DMS153 treated with DMSO at 0.1 percent for 48 hours (cell line): ENCODE measurements at regions not wholly inside any gene's neighbourhood (a gene's known extent, or its start where the extent isn't known, plus 50 kb on each side); places are given as distances from the start of the nearest gene placed in this dataset.

ENCODE experiments used
- DNase-seq: peaks from one replicate; lab custom pipeline; 2025; ENCODE audit not compliant: unreplicated experiment; lab: John Stamatoyannopoulos, UW

- peak; percentile 44 for DNase-seq
Observed at GRCh38 chr13:74889321-74889720, 592.6 kb downstream of the TBC1D4 start.

DNA sequence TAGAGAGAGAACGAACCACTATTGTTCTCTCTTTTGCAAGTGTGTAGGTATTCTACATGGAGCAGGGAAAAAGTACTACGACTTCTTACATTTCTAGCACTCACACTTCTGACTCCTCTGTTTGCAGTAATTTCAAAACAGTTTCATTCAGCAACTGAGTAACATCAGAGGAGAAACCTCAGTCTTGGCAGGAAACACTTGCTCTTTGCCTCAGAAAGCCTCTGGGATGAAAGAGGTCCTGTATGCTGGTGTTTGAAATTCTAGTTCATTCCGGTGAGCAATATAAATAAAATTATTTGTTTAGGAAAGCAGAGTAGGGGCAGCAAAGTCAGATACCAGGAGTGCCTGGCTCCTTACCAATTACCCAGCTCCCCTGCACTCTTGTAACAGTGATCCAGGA is 595.5 kb downstream of the TBC1D4 start:
- DNase-seq, result no peak

DNA sequence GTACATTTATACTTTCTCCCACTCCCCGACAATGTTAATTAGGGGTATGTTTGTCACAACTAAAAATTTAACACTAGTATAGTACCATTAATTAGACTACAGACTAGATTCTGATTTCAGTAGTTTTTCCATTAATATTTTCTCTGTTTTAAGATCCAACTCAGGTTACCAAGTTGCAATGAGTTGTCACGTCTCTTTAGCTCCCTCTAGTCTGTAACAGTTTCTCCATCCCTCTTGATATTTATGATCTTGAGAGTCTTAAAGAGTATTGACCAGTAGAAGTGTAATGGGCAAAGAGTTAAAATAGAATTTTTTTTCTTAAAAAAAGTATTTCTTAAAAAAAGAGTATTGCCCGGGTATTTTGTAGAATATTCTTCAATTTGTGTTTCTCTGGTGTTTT is 598.1 kb downstream of the TBC1D4 start:
- no peak for DNase-seq

DNA sequence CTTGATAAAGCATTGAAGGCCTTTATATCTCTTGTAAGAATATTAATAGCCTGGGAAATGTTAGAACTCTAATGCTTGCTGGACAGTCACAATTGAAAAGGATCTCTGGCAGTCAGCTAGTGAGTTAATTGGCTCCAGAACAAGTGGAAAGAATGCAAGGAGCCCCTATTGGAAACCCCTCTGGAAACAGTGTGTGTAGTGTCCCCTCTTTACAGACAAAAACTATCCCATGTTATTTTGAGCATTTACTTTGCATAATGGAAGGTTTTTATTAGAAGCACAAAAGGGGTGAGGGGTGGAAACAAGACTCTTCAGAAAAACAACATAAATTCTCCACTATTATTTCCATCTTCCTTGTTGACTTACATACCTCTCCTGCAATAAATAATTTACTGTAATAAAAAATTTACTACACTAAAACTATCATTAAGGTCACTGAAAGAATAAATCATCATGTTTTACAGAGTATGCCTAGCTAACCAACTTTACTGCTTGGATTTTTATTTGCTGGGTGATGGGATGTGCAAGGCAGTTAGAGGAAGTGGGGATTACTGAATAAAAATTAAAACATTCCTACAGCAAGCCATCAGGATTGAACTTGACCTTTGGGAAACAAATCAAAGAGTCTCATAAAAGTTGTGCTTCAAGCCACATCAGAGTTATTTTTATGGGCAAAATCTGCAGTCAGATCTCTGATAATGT is 610.4 kb downstream of the TBC1D4 start:
- DNase-seq, result no peak

GRCh38 chr13:74870865-74871264 is 611.1 kb downstream of the TBC1D4 start:
- DNase-seq, result no peak

DNA sequence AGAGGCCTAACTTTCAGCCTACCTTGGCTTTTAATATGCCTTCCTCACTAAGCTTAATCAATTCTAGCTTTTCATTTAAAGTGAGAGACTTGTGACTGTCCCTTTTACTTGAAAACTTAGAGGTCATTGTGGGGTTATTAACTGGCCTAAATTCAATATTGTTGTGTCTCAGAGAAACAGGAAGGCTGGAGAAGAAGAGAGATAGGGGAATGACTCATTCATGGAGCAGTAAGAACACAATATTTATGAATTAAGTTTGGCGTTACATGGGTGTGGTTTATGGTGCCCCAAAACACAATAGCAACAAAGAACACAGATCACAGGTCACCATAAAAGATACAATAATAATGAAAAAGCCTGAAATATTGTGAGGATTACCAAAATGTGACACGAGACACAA is 612.1 kb downstream of the TBC1D4 start:
- no peak for DNase-seq

DNA sequence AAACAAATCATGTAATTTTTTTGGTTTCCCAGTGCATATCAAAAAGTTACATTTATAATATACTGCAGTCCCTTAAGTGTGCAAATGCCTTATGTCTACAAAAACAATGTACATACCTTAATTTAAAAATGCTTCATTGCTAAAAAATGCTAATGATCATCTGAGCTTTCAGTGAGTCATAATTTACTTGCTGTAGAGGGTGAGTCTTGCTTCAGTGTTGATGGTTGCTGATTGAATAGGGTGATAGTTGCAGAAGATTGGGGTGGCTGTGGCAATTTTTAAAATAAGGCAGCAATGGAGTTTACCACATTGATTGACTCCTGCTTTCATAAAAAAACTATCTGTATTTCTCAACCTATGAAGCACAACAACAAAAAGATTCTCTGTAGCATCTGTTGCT is 613.9 kb downstream of the TBC1D4 start:
- DNase-seq, result no peak

DNA sequence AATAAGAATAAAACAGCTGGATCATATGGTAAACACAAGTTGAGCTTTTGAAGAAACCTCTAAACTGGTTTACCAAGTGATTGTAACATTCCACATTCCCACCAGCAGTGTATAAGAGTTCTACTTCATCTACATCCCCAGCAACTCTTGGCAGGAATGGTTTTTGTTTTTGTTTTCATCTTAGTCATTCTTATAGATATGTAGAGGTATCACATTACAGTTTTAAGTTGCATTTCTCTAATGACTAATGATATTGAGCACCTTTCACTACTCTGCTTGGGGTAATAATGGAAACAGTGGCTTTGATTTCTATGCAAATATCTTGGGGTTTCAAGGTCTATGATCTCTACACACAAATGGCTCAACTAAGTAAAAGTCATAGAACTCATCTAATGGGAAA is 614.5 kb downstream of the TBC1D4 start:
- DNase-seq, result no peak

DNA sequence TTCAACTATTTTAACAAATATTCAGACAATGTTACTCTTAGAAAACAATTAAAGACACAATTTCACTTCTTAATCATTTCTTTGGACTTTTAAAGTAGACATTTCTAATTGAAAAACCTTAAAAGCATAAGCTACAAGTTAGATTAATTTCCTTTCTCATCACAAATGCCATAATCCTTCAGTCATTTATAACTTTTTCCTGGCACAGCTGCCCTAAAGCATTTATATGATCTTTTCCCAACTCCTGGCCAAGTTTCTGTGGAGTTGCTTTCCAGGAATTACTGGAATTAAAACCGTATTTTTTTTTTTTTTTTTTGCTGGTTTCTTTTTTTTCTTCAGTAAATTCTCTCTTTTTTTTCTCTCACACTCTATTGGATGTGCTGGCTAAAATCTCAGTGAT is 615.9 kb downstream of the TBC1D4 start:
- DNase-seq, result no peak

- no peak for DNase-seq
Observed at GRCh38 chr13:74865656-74866055, 616.3 kb downstream of the TBC1D4 start.

GRCh38 chr13:74860789-74861188 is 621.2 kb downstream of the TBC1D4 start:
- no peak for DNase-seq

GRCh38 chr13:74850893-74851292 is 631.1 kb downstream of the TBC1D4 start:
- DNase-seq, result no peak

- no peak for DNase-seq
Observed at GRCh38 chr13:74847966-74848365, 634.0 kb downstream of the TBC1D4 start.

DNA sequence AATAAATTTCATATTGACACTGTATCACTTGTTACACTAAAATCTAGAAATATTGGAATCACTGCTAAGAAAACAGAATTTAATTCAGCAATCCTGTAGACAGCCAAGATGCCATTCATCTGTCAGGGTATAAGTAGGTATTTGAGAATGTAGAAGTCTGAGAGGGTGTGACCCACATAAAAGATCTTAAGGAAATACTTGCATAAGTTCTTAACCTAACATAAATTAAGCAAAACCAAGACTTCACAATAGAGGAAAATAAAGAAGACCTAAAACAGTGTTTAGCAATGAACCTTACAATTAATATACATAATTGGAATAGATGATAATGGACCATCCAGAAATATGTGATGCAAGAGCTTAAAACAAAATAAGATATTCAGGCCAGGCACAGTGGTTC is 636.2 kb downstream of the TBC1D4 start:
- no peak for DNase-seq

GRCh38 chr13:74841651-74842050 is 640.3 kb downstream of the TBC1D4 start:
- no peak for DNase-seq

DNA sequence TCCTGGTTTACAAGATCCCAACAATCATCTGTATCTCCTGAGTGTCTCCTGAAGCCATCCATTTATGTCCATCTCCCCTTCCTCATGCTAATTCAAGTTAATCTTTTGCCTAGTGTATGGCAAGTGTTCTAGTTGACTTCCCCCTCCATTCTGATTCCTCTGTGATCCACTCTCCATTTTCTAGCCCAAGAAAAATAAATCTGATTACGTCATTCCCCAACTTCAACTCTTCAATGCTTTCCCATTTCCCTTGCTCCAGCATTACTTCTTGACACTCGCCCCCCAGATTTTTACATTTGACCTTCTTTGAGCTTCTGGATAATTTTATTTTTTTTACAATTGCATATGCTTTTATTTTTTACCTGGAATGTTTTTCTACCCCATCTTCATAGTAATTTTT is 640.8 kb downstream of the TBC1D4 start:
- DNase-seq, result no peak

DNA sequence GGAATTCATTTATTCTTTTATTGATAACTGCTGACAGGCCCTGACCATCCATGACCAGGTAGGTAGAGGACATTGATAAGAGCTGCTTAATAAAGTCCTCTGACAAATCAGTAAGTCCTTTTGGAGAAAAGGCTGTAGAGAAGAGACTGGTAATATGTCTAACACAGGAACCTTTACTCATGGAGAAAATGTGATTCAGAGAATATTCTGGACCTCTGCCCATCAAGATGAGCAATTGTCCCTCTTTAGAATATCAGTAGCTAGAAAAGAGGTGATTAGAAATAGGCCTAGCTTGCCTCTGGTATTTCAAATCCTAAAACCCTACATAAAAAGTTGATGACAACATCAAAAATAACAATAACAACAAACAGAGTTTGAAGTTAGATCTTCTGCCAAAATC is 642.3 kb downstream of the TBC1D4 start:
- DNase-seq, result no peak

DNA sequence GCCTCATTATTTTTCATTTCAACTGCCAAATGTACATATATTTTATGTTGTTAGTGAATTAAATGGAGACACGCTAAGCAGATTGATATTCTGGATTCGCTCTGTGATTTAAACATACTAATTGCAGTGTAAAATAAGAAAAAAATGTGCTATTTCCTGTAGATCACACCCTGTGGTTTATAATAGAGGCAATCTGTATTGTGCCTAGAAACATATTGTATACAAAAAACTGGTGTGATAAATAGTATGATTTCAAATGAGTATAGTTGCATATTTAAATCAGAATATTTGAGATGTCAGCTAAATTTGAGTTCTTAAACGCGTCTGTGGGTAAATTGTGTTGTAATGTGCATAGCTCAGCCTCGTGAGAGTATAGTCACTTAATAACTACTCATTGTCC is 643.9 kb downstream of the TBC1D4 start:
- no peak for DNase-seq

- DNase-seq, result no peak
Observed at GRCh38 chr13:74836628-74837027, 645.3 kb downstream of the TBC1D4 start.

DNA sequence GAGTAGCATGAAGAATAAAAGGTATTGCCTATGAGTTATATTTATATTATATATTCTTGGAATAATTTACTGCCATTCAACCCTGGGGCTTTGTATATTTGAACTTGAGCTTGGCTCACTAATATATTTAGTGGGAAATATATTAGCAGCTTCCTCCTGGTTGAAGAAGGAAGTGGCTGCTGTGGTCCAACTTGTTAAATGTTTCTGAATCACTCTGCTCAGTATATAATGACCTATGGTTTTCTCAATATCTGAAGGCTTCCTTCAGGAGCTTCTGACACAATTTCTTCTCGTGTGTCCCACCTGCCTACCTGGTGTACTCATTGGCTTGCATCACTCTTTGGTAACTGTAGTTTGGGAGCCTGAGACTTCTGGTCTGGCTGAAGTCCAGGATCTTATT is 646.4 kb downstream of the TBC1D4 start:
- no peak for DNase-seq

GRCh38 chr13:74825938-74826246 is 656.1 kb downstream of the TBC1D4 start:
- DNase-seq, result no peak

GRCh38 chr13:74825152-74825937 is 656.6 kb downstream of the TBC1D4 start:
- no peak for DNase-seq

- DNase-seq, result no peak
Observed at GRCh38 chr13:74820809-74821208, 661.2 kb downstream of the TBC1D4 start.
